Liver (tissue), 3 donors: ENCODE measurements at regions not wholly inside any gene's neighbourhood (a gene's known extent, or its start where the extent isn't known, plus 50 kb on each side); places are given as distances from the start of the nearest gene placed in this dataset.

ENCODE experiments used
- HNF4A ChIP-seq, 2 donors: conservative IDR thresholded peaks; 2 replicates each; pipeline ENCODE4 v1.6.1; 2016; ENCODE audit warnings: antibody characterized with exemption in 2 of 2, mild to moderate bottlenecking in 2 of 2
- RAD21 ChIP-seq, 2 donors: IDR thresholded peaks; 2 replicates each; pipeline ENCODE4 v1.6.1; 2016; ENCODE audit warnings: antibody characterized with exemption in 2 of 2, mild to moderate bottlenecking in 2 of 2
- TF ChIP-seq, protein P1 (sequence below): fragments of 150-350 bp; IDR thresholded peaks from 2 replicates; pipeline ENCODE4 v1.5.1; 2017; ENCODE audit warnings: improper control_type of control experiment, low read depth, low read length; ENCODE audit not compliant: missing input control
- donor health status: healthy.
- donor health status: healthy.

DNA sequence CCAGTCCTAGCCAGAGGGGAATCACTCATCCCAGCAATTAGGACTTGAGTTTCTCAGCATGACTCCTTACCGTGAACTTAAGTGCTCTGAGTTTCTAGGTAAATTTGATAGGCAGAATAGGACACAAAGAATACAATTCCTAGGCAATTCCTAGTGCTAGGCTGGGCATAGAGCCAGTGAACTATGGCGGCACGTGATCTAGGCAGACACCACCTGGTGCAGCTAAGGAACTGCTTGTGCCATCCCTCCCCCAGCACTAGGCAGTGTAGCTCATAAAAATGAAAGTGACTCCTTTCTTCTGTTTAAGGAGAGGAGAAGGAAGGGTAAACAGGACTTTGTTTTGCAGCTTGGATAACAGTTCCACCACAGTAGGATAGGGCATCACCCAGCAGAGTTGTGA, 736.3 kb upstream of the PCDH7 start:
- TF ChIP-seq, protein P1, sequence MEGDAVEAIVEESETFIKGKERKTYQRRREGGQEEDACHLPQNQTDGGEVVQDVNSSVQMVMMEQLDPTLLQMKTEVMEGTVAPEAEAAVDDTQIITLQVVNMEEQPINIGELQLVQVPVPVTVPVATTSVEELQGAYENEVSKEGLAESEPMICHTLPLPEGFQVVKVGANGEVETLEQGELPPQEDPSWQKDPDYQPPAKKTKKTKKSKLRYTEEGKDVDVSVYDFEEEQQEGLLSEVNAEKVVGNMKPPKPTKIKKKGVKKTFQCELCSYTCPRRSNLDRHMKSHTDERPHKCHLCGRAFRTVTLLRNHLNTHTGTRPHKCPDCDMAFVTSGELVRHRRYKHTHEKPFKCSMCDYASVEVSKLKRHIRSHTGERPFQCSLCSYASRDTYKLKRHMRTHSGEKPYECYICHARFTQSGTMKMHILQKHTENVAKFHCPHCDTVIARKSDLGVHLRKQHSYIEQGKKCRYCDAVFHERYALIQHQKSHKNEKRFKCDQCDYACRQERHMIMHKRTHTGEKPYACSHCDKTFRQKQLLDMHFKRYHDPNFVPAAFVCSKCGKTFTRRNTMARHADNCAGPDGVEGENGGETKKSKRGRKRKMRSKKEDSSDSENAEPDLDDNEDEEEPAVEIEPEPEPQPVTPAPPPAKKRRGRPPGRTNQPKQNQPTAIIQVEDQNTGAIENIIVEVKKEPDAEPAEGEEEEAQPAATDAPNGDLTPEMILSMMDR, result no peak
- TF ChIP-seq HNF4A (conservative IDR thresholded peaks at IDR 0.05) (no peak), RAD21 (IDR thresholded peaks at IDR 0.05) (no peak)
